ENCODE measurements at regions not wholly inside any gene's neighbourhood (a gene's known extent, or its start where the extent isn't known, plus 50 kb on each side); places are given as distances from the start of the nearest gene placed in this dataset.
"Not testable (repeated sequence)": the region's sequence is repeated elsewhere in the genome, so short reads cannot be mapped to it uniquely, and the experiment has no call there.

- no peak for DNase-seq
Observed at GRCh38 chr14:51351997-51352396, 112.0 kb downstream of the TMX1 start.

GRCh38 chr14:51353901-51354300, 113.9 kb downstream of the TMX1 start:
- DNase-seq, result no peak

- no peak for DNase-seq
Observed at GRCh38 chr14:51354846-51355245, 114.8 kb downstream of the TMX1 start.

GRCh38 chr14:51356381-51356780, 116.3 kb downstream of the TMX1 start:
- DNase-seq, result no peak

- no peak for DNase-seq
Observed at GRCh38 chr14:51357250-51357649, 117.2 kb downstream of the TMX1 start.

GRCh38 chr14:51360592-51360991, 120.5 kb downstream of the TMX1 start:
- no peak for DNase-seq

- no peak for DNase-seq
Observed at GRCh38 chr14:51365241-51365965, 125.4 kb downstream of the TMX1 start.

GRCh38 chr14:51366460-51366859, 126.4 kb downstream of the TMX1 start:
- not testable (repeated sequence) for DNase-seq

- not testable (repeated sequence) for DNase-seq
Observed at GRCh38 chr14:51366866-51367599, 127.0 kb downstream of the TMX1 start.

GRCh38 chr14:51367600-51367931, 127.5 kb downstream of the TMX1 start:
- DNase-seq, result no peak

GRCh38 chr14:51368721-51369163, 128.7 kb downstream of the TMX1 start:
- DNase-seq, result no peak

- no peak for DNase-seq
Observed at GRCh38 chr14:51369814-51370213, 129.8 kb downstream of the TMX1 start.

- DNase-seq, result no peak
Observed at GRCh38 chr14:51370758-51371386, 130.8 kb downstream of the TMX1 start.

GRCh38 chr14:51377186-51377585, 137.1 kb downstream of the TMX1 start:
- DNase-seq, result not testable (repeated sequence)

- peak; percentile 18 for DNase-seq
Observed at GRCh38 chr14:51382506-51382905, 142.5 kb downstream of the TMX1 start.

- no peak for DNase-seq
Observed at GRCh38 chr14:51386411-51386810, 146.4 kb downstream of the TMX1 start.

GRCh38 chr14:51386983-51387735, 147.1 kb downstream of the TMX1 start:
- no peak for DNase-seq

- no peak for DNase-seq
Observed at GRCh38 chr14:51392416-51392815, 152.4 kb downstream of the TMX1 start.

- no peak for DNase-seq
Observed at GRCh38 chr14:51394384-51394783, 154.3 kb downstream of the TMX1 start.

GRCh38 chr14:51394804-51395203, 154.8 kb downstream of the TMX1 start:
- DNase-seq, result no peak

- DNase-seq, result no peak
Observed at GRCh38 chr14:51395361-51395849, 155.4 kb downstream of the TMX1 start.

- no peak for DNase-seq
Observed at GRCh38 chr14:51396222-51396815, 156.3 kb downstream of the TMX1 start.

- DNase-seq, result no peak
Observed at GRCh38 chr14:51398898-51399297, 158.9 kb downstream of the TMX1 start.
